PC-9 (cell line): ENCODE measurements at regions not wholly inside any gene's neighbourhood (a gene's known extent, or its start where the extent isn't known, plus 50 kb on each side); places are given as distances from the start of the nearest gene placed in this dataset.

Experiments used
- EZH2 ChIP-seq: fragments of 200-600 bp; sonication (generic); IDR thresholded peaks from 2 replicates; pipeline ENCODE4 v1.8.0; 2017; ENCODE audit warnings: antibody characterized with exemption, low read depth
- TF ChIP-seq, protein P1 (sequence below): fragments of 200-600 bp; sonication (generic); conservative IDR thresholded peaks from 2 replicates; pipeline ENCODE4 v1.6.1; 2017; ENCODE audit warnings: mixed run types, antibody characterized with exemption, mild to moderate bottlenecking, moderate library complexity

- TF ChIP-seq, protein P1, sequence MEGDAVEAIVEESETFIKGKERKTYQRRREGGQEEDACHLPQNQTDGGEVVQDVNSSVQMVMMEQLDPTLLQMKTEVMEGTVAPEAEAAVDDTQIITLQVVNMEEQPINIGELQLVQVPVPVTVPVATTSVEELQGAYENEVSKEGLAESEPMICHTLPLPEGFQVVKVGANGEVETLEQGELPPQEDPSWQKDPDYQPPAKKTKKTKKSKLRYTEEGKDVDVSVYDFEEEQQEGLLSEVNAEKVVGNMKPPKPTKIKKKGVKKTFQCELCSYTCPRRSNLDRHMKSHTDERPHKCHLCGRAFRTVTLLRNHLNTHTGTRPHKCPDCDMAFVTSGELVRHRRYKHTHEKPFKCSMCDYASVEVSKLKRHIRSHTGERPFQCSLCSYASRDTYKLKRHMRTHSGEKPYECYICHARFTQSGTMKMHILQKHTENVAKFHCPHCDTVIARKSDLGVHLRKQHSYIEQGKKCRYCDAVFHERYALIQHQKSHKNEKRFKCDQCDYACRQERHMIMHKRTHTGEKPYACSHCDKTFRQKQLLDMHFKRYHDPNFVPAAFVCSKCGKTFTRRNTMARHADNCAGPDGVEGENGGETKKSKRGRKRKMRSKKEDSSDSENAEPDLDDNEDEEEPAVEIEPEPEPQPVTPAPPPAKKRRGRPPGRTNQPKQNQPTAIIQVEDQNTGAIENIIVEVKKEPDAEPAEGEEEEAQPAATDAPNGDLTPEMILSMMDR, result peak; percentile 45
- no peak for TF ChIP-seq EZH2
Measured at GRCh38 chrX:63012574-63012973, 338.6 kb downstream of the SPIN4 start.
